ENCODE measurements at regions not wholly inside any gene's neighbourhood (a gene's known extent, or its start where the extent isn't known, plus 50 kb on each side); places are given as distances from the start of the nearest gene placed in this dataset.

- no peak for TF ChIP-seq POLR2A (IDR thresholded peaks at IDR 0.05; ENCODE audit: control extremely low read depth in 1 of 2, low read depth in 2 of 2, low read length in 2 of 2)
Observed at GRCh38 chr9:99415606-99416005, 193.5 kb downstream of the SEC61B start (continued).

DNA sequence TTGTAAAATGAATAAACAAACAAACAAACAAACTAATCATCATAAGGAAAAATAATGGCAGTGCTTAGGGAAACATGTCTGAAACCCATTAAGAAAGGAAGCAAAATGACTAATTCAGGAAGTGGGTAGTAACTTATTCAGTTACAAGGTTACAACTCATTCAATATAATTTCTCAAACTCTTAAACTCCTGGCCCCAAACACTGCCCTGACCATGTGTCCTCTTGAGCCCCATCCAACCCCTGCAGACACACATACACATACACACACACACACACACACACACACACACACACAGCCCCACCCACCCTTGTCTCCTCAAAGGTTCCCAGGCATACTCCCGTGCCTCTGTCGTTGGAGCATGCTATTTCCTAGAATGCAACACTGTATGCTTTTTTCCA, 193.9 kb downstream of the SEC61B start:
- Histone ChIP-seq H3K9ac (replicated peaks in 1 of 4; ENCODE audit: extremely low read depth in 1 of 4, low read depth in 3 of 4, low read length in 3 of 4) (no peak overlapping the region), H2BK15ac (ENCODE audit: low read length) (no peak overlapping the region), H3K4me2 (ENCODE audit: insufficient read depth in 1 of 2, low read depth in 2 of 2, low read length in 2 of 2) (no peak overlapping the region), H3K18ac (ENCODE audit: extremely low read depth, low read length) (no peak overlapping the region), H2BK12ac (ENCODE audit: low read depth, low read length) (no peak overlapping the region), H3K27ac (ENCODE audit: low read depth, low read length) (no peak overlapping the region), H3K36me3 (ENCODE audit: control insufficient read depth in 2 of 4, insufficient read depth in 4 of 4, low read length in 3 of 4) (no peaks in the 10 kb centered on the region), H3K4me1 (replicated peaks in 1 of 4; ENCODE audit: control insufficient read depth in 3 of 4, insufficient read depth in 4 of 4, low read length in 3 of 4) (0 out of 7 replicates have a peak, but pooled peaks cover 0 to 4% (median under 1%) of the 10 kb centered on the region in 4 experiments), H2BK20ac (ENCODE audit: low read length) (no peak overlapping the region), H3K4ac (replicated peaks; ENCODE audit: insufficient read length, low read depth, low read length) (no peak overlapping the region), H3K56ac (replicated peaks; ENCODE audit: insufficient read length, low read depth, low read length) (no peak overlapping the region), H2BK5ac (ENCODE audit: low read depth, low read length) (no peak overlapping the region), H4K8ac (ENCODE audit: extremely low read depth, insufficient read depth, low read length) (no peak overlapping the region; the same call in 1 of the 2 replicates), H2AFZ (ENCODE audit: low read length) (no peak overlapping the region), H2AK5ac (ENCODE audit: low read depth, low read length) (no peak overlapping the region), H4K91ac (replicated peaks; ENCODE audit: insufficient read length, low read length) (no peak overlapping the region), H3K9me3 (ENCODE audit: insufficient read depth in 2 of 2, low read depth in 1 of 2, low read length in 1 of 2) (no peaks in the 10 kb centered on the region), H2BK120ac (replicated peaks; ENCODE audit: low read depth, low read length) (no peak overlapping the region), H4K20me1 (replicated peaks in 1 of 2; ENCODE audit: control insufficient read depth in 1 of 2, insufficient read depth in 2 of 2, low read length in 2 of 2) (no peaks in the 10 kb centered on the region), H3K27me3 (replicated peaks in 1 of 4; ENCODE audit: control insufficient read depth in 3 of 4, extremely low read depth in 1 of 4, insufficient read depth in 3 of 4, low read length in 3 of 4) (no peaks in the 10 kb centered on the region), H3K79me2 (ENCODE audit: control insufficient read depth in 1 of 2, insufficient read depth in 2 of 2, low read length in 2 of 2) (no peaks in the 10 kb centered on the region), H4K5ac (ENCODE audit: insufficient read length, low read depth, low read length) (no peak overlapping the region), H3K79me1 (ENCODE audit: low read depth, low read length) (no peaks in the 10 kb centered on the region), H3K23ac (ENCODE audit: insufficient read length) (no peak overlapping the region), H3K4me3 (ENCODE audit: extremely low read depth in 1 of 4, insufficient read depth in 2 of 4, low read depth in 3 of 4, low read length in 4 of 4) (no peak overlapping the region), H3K23me2 (ENCODE audit: low read depth, low read length) (no peaks in the 10 kb centered on the region), H3K14ac (ENCODE audit: insufficient read length) (no peak overlapping the region)
- CTCF ChIA-PET (ENCODE audit: partially characterized antibody): interaction anchor here (1.2 kb wide), 1 partner anchor 151 kb away, joined by 3 read pairs; no protein-coding TSS in a partner anchor
- FAIRE-seq (no peak), DNase-seq (ENCODE audit: low read depth in 1 of 2, low spot score in 2 of 2) (no peak)
- 92% methylated on average over 2 of the region's 2 CpGs; no CpG with 5 or more reads in 1 of the 2 experiments for WGBS, 2 experiments (ENCODE audit: extremely low coverage in 1 of 2, insufficient coverage in 1 of 2, insufficient read length in 1 of 2, insufficient replicate concordance in 2 of 2, low coverage in 1 of 2, low lambda C conversion rate in 2 of 2, missing lambda C conversion rate in 1 of 2)
- POLR2A ChIA-PET (ENCODE audit: partially characterized antibody): interaction anchor here (0.7 kb wide), 1 partner anchor 97 kb away, joined by 3 read pairs; no protein-coding TSS in a partner anchor
- TF ChIP-seq JUN (IDR thresholded peaks at IDR 0.05; ENCODE audit: low read depth, low read length) (no peak), CHD2 (IDR thresholded peaks at IDR 0.05; ENCODE audit: low read length) (no peak), SIX5 (IDR thresholded peaks at IDR 0.05; ENCODE audit: low read depth, low read length) (no peak), CEBPB (IDR thresholded peaks at IDR 0.05; ENCODE audit: low read depth, low read length) (no peak)
- TF ChIP-seq, protein P1, sequence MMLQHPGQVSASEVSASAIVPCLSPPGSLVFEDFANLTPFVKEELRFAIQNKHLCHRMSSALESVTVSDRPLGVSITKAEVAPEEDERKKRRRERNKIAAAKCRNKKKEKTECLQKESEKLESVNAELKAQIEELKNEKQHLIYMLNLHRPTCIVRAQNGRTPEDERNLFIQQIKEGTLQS (IDR thresholded peaks at IDR 0.05; ENCODE audit: insufficient read depth, low read depth, low read length): no peak
